ENCODE measurements at regions not wholly inside any gene's neighbourhood (a gene's known extent, or its start where the extent isn't known, plus 50 kb on each side); places are given as distances from the start of the nearest gene placed in this dataset.

DNA sequence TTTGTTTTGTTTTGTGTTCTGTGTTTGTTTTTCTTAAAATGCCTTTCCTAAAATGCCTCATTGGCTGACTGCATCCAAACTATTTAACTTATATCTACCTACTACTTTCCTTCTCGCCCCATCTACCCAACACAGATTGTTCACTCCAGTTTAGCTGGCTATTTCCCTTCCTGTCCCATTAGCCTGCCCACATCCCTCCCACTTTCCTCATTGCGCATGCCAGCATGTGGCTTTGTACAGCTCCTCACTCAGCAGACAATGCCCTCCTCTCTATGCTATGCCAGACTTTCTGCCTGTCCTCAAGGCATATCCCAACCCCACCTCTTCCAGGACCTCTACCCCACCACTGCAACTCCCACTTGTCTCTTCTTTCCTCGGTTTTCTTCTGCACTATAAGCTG lies 94.7 kb upstream of the C1orf21 start:
- TF ChIP-seq RFX5 (IDR thresholded peaks at IDR 0.05; ENCODE audit: low read depth, low read length), result no peak
- no peak for TF ChIP-seq POLR2A (IDR thresholded peaks at IDR 0.05; ENCODE audit: low read depth, low read length)
- TF ChIP-seq, protein P1, sequence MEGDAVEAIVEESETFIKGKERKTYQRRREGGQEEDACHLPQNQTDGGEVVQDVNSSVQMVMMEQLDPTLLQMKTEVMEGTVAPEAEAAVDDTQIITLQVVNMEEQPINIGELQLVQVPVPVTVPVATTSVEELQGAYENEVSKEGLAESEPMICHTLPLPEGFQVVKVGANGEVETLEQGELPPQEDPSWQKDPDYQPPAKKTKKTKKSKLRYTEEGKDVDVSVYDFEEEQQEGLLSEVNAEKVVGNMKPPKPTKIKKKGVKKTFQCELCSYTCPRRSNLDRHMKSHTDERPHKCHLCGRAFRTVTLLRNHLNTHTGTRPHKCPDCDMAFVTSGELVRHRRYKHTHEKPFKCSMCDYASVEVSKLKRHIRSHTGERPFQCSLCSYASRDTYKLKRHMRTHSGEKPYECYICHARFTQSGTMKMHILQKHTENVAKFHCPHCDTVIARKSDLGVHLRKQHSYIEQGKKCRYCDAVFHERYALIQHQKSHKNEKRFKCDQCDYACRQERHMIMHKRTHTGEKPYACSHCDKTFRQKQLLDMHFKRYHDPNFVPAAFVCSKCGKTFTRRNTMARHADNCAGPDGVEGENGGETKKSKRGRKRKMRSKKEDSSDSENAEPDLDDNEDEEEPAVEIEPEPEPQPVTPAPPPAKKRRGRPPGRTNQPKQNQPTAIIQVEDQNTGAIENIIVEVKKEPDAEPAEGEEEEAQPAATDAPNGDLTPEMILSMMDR (conservative IDR thresholded peaks at IDR 0.05; ENCODE audit: low read depth, low read length), result no peak
- no peak for TF ChIP-seq RCOR1 (IDR thresholded peaks at IDR 0.05; ENCODE audit: insufficient replicate concordance, low read length)
- TF ChIP-seq CEBPB (IDR thresholded peaks at IDR 0.05; ENCODE audit: low read depth, low read length), result no peak
- no peak for TF ChIP-seq RAD21 (IDR thresholded peaks at IDR 0.05; ENCODE audit: low read length)
- TF ChIP-seq MXI1 (IDR thresholded peaks at IDR 0.05; ENCODE audit: borderline replicate concordance, low read depth, low read length), result no peak
- no peak for TF ChIP-seq CHD1 (IDR thresholded peaks at IDR 0.05; ENCODE audit: low read depth, low read length)
- no peak for TF ChIP-seq BHLHE40 (IDR thresholded peaks at IDR 0.05; ENCODE audit: low read depth, low read length)
- TF ChIP-seq SMC3 (IDR thresholded peaks at IDR 0.05; ENCODE audit: low read depth, low read length), result no peak
